Right ventricle myocardium superior (tissue), 1 donor: ENCODE measurements at regions not wholly inside any gene's neighbourhood (a gene's known extent, or its start where the extent isn't known, plus 50 kb on each side); places are given as distances from the start of the nearest gene placed in this dataset.
"Not testable (repeated sequence)": the region's sequence is repeated elsewhere in the genome, so short reads cannot be mapped to it uniquely, and the experiment has no call there.

Experiments used
- ATAC-seq: fragments of 200-7000 bp; cut with Tn5 transposase; one replicate; pipeline ENCODE4 v1.9.1; 2020; ENCODE audit warnings: mild to moderate bottlenecking; ENCODE audit not compliant: poor library complexity
- DNase-seq: peaks from one replicate; pipeline ENCODE4 v3.0.0-alpha.2; 2020
- intact Hi-C: fragments of 100-400 bp; cut with DNase I; formaldehyde crosslinking; loops from one replicate; pipeline ENCODE4 v1.11.2; 2022
- donor health status: DM: no; HTN: yes; CAD: no; lungs with severe emphysema.

DNA sequence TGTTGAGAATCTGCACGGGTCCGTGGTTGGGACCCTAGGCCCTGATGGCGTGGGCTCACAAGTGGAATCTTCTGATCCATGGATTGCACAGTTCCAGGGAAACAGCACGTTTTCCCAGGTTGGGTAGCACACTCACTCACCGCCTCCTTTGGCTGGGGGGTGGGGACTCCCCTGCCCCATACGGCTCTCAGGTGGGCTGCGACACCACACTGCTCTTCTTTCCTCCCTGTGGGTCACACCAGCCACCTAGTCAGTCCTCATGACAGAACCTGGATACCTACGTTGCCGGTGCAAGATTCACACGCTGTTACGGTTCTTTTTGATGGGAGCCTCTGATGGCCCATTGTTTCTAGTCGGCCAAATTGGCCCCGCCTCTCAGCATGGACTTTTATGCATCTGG, 312.0 kb downstream of the MMUT start:
- DNase-seq (no peak), ATAC-seq (no peak)
- intact Hi-C loops = no loop called here

DNA sequence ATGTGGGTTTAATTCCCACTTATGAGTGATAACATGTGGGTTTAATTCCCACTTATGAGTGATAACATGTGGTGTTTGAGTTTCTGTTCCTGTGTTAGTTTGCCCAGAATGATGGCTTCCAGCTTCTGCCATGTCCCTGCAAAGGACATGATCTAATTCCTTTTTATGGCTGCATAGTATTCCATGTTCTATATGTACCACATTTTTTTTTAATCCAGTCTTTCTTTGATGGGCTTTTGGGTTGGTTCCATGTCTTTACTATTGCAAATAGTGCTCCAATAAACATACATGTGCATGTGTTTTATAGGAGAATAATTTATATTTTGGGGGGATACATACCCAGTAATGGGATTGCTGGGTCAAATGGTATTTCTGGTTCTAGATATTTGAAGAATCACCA, 317.8 kb downstream of the MMUT start:
- DNase-seq (no peak), ATAC-seq (no peak)
- intact Hi-C loops = no loop called here

DNA sequence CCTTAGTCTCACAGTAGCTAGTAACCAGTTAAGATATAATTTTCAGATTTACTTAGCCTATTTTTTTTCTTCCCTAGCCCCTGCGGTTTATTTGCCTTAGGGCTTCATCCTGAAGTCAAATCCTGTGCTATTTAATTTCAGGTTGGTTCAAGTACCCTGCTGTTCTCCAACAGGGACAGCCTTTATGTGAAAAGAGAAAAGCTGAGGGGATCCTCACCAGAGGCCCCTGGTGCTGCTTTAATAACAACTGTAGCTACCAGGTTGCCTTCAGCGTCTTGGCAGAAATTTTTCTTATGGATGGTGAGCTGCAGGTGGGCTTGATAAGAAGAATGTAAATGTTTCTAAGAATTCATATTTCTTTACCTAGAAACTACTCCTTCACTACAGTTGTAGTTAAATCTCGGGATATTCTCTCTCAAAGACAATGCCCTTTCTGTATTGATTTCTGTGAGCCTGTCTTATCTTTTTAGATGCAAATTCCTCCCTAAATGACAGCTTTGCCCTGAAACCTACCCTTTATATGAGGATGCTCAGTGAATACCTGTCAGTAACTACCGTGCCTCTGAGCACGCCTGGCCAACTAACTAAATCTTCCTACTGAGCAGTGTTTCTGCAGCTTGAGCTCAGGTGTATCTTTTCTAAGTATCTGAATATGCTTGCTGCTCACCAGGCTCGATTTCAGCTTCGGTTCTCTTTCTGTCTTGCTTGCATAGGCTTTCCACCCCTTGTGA, 320.5 kb downstream of the MMUT start:
- DNase-seq (no peak), ATAC-seq (no peak)
- intact Hi-C loops = no loop called here

GRCh38 chr6:49121970-49122369, 341.1 kb downstream of the MMUT start:
- ATAC-seq = no peak
- no peak for DNase-seq
- intact Hi-C loops = no loop called here

DNA sequence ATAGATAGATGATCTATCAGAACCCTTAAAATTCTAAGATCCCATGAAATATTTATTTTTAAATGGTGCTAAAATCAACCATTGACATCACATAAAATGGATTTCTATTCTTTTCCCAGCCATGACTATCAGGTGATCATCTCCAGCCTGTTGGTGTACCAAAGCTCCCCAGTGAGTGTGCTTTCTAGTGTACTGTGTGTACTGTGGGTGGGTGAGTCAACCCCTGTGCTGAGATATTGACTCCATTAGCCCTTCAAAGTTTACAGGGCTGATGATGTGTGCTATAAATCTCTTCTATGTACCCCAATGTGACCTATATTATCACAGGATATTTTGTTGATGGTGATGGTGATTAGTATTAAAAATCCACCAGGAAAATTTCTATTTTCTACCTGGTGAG, 344.6 kb downstream of the MMUT start:
- intact Hi-C loops = no loop called here
- DNase-seq (no peak), ATAC-seq (no peak)

- ATAC-seq (no peak), DNase-seq (no peak)
- intact Hi-C loops = no loop called here
Measured at GRCh38 chr6:49110916-49111315, 352.1 kb downstream of the MMUT start.

DNA sequence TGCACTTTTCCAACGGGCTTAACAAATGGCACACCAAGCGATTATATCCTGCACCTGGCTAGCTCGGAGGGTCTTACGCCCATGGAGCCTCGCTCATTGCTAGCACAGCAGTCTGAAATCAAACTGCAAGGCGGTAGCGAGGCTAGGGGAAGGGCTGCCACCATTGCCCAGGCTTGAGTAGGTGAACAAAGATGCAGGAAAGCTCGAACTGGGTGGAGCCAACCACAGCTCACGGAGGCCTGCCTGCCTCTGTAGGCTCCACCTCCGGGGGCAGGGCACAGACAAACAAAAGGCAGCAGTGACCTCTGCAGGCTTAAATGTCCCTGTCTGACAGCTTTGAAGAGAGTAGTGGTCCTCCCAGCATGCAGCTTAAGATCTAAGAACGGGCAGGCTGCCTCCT, 365.4 kb downstream of the MMUT start:
- intact Hi-C loops, DNase-seq, ATAC-seq: not testable (repeated sequence)

DNA sequence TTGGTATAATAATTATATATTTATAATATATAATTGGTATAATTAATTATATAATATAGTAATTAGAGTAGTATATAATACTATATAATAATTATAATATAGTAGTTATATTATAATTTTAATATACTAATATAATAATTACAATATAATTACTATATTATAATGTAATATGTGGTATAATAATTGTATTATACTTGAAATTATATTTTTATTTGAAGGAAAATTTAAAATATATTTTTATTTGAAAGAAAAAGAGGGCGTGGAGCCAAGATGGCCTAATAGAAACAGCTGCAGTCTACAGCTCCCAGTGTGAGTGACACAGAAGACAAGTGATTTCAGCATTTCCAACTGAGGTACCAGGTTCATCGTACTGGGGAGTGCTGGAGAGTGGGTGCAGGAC, 365.9 kb downstream of the MMUT start:
- no peak for DNase-seq
- intact Hi-C loops = no loop called here
- ATAC-seq = no peak

- DNase-seq (no peak), ATAC-seq (no peak)
- intact Hi-C loops = no loop called here
Measured at GRCh38 chr6:49088631-49089030, 374.4 kb downstream of the MMUT start.

- DNase-seq = no peak
- intact Hi-C loops = no loop called here
- ATAC-seq = no peak
Measured at GRCh38 chr6:49087369-49087768, 375.7 kb downstream of the MMUT start.

GRCh38 chr6:49082611-49083010, 380.4 kb downstream of the MMUT start:
- intact Hi-C loops = no loop called here
- ATAC-seq = no peak
- DNase-seq = no peak

DNA sequence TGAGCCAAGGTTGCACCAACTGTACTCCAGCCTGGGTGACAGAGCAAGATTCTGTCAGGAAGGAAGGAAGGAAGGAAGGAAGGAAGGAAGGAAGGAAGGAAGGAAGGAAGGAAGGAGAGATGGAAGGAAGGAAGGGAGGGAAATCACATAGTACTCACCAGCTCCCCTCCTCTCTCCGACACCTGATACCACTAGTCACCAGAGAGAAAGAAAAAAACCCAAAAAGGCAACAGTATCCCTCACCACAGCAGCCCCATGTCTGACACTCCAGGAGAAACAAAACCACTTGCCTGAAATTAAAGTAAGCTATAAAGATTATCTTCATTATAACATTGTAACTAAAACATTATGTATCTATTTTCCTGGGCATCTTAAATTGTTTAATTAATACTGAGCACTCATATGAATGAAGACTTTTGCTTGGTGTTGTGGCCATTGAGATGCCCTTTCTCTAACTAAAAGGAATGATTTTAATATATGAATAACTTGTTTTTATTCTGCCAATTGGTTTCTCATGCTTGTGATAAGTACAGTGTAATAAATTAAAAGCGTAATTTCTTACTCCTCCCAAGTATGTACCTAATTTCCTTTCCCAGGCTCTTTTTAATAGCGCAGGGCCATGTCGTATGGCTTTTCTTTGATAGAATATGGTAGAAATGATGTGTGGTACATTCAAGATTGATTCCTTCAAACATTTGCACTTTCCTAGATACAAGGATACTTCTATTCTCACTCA, 390.0 kb downstream of the MMUT start:
- intact Hi-C loops = no loop called here
- DNase-seq = no peak
- no peak for ATAC-seq

GRCh38 chr6:49072146-49072545, 390.9 kb downstream of the MMUT start:
- intact Hi-C loops = no loop called here
- DNase-seq (no peak), ATAC-seq (no peak)

GRCh38 chr6:49070411-49070810, 392.6 kb downstream of the MMUT start:
- intact Hi-C loops = no loop called here
- ATAC-seq (no peak), DNase-seq (no peak)

- DNase-seq (no peak), ATAC-seq (no peak)
- intact Hi-C loops = no loop called here
Measured at GRCh38 chr6:49054311-49054710, 408.7 kb downstream of the MMUT start.

DNA sequence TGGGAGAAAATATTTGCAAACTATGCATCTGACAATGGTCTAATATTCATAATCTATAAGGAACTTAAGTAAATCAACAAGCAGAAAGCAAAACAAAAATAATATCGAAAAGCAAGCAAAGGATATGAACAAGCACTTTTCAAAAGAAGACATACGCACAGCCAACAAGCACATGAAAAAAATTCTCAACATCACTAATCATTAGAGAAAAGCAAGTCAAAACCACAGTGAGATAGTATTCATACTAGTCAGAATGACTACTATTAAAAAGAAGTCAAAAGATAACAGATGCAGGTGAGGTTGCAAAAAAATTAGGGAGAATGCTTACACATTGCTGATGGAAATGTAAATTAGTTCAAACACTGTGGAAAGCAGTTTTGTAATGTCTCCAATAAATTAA, 410.2 kb downstream of the MMUT start:
- DNase-seq = no peak
- intact Hi-C loops = no loop called here
- ATAC-seq = no peak

GRCh38 chr6:49051281-49051680, 411.8 kb downstream of the MMUT start:
- intact Hi-C loops = no loop called here
- DNase-seq (no peak), ATAC-seq (no peak)

GRCh38 chr6:49050584-49050983, 412.5 kb downstream of the MMUT start:
- no peak for ATAC-seq
- intact Hi-C loops = no loop called here
- DNase-seq = no peak

GRCh38 chr6:49038294-49038822, 424.7 kb downstream of the MMUT start:
- DNase-seq (no peak), ATAC-seq (no peak)
- intact Hi-C loops = no loop called here

- ATAC-seq = no peak
- DNase-seq = no peak
- intact Hi-C loops = no loop called here
Measured at GRCh38 chr6:49030251-49031020, 432.6 kb downstream of the MMUT start.
